ENCODE measurements at regions not wholly inside any gene's neighbourhood (a gene's known extent, or its start where the extent isn't known, plus 50 kb on each side); places are given as distances from the start of the nearest gene placed in this dataset.

- TF ChIP-seq CTCF (IDR thresholded peaks at IDR 0.05) (peak; percentile 67), POLR2AphosphoS5 (IDR thresholded peaks at IDR 0.05; ENCODE audit: low read depth, low read length) (no peak)
Measured at GRCh38 chr10:29142516-29143314, 146.2 kb upstream of the LYZL1 start.

Data from Panc1 (cell line).